Progenitor cell of endocrine pancreas (in vitro differentiated cells): ENCODE measurements at regions not wholly inside any gene's neighbourhood (a gene's known extent, or its start where the extent isn't known, plus 50 kb on each side); places are given as distances from the start of the nearest gene placed in this dataset.

ENCODE experiments used
- DNase-seq: peaks from one replicate; pipeline ENCODE4 v3.0.0; 2021; ENCODE audit warnings: low spot score; ENCODE audit not compliant: unreplicated experiment
- H3K27ac Mint-ChIP-seq: 2 replicates; pipeline ENCODE4 v1.8.0; 2021; ENCODE audit warnings: mild to moderate bottlenecking, moderate library complexity, mixed read lengths
- H3K27me3 Mint-ChIP-seq: 2 replicates; pipeline ENCODE4 v1.8.0; 2021; ENCODE audit warnings: mixed read lengths
- H3K36me3 Mint-ChIP-seq: 2 replicates; pipeline ENCODE4 v1.8.0; 2022; ENCODE audit warnings: mixed read lengths; ENCODE audit not compliant: insufficient read depth
- H3K4me1 Mint-ChIP-seq: 2 replicates; pipeline ENCODE4 v1.8.0; 2021; ENCODE audit warnings: low read depth, mixed read lengths
- H3K4me3 Mint-ChIP-seq: 2 replicates; pipeline ENCODE4 v1.8.0; 2021; ENCODE audit warnings: low read depth, mild to moderate bottlenecking, moderate library complexity, mixed read lengths
- H3K9me3 Mint-ChIP-seq: 2 replicates; pipeline ENCODE4 v1.8.0; 2021; ENCODE audit warnings: low read depth, mixed read lengths
- CTCF ChIP-seq: fragments of 200-600 bp; sonication (generic); IDR thresholded peaks from one replicate; pipeline ENCODE4 v1.5.0; 2021; ENCODE audit warnings: antibody characterized with exemption, mild to moderate bottlenecking; ENCODE audit not compliant: unreplicated experiment

GRCh38 chr7:19491821-19492452, 216.9 kb downstream of the POLR1F start:
- H3K27me3 Mint-ChIP-seq = no peaks in the 10 kb centered on the region
- H3K4me1 Mint-ChIP-seq = no peaks in the 10 kb centered on the region
- no peak overlapping the region for H3K4me3 Mint-ChIP-seq
- H3K9me3 Mint-ChIP-seq = peaks cover 9% of the 10 kb centered on the region
- H3K36me3 Mint-ChIP-seq = no peaks in the 10 kb centered on the region
- no peak for DNase-seq
- no peak overlapping the region for H3K27ac Mint-ChIP-seq
- TF ChIP-seq CTCF = peak; percentile 66

GRCh38 chr7:19491371-19491770, 217.5 kb downstream of the POLR1F start:
- H3K27me3 Mint-ChIP-seq = no peaks in the 10 kb centered on the region
- H3K36me3 Mint-ChIP-seq = no peaks in the 10 kb centered on the region
- no peak for TF ChIP-seq CTCF
- H3K27ac Mint-ChIP-seq = no peak overlapping the region
- H3K4me1 Mint-ChIP-seq = peaks cover under 1% of the 10 kb centered on the region
- H3K4me3 Mint-ChIP-seq = no peak overlapping the region
- H3K9me3 Mint-ChIP-seq = peaks cover 11% of the 10 kb centered on the region
- no peak for DNase-seq

- no peak overlapping the region for H3K27ac Mint-ChIP-seq
- no peaks in the 10 kb centered on the region for H3K27me3 Mint-ChIP-seq
- H3K36me3 Mint-ChIP-seq = no peaks in the 10 kb centered on the region
- no peak for DNase-seq
- no peak overlapping the region for H3K4me3 Mint-ChIP-seq
- TF ChIP-seq CTCF = no peak
- peaks cover 11% of the 10 kb centered on the region for H3K9me3 Mint-ChIP-seq
- peaks cover 10% of the 10 kb centered on the region for H3K4me1 Mint-ChIP-seq
Observed at GRCh38 chr7:19489162-19489820, 219.5 kb downstream of the POLR1F start.

- H3K27ac Mint-ChIP-seq = no peak overlapping the region
- no peaks in the 10 kb centered on the region for H3K27me3 Mint-ChIP-seq
- H3K4me3 Mint-ChIP-seq = no peak overlapping the region
- H3K9me3 Mint-ChIP-seq = peaks cover 7% of the 10 kb centered on the region
- TF ChIP-seq CTCF = no peak
- H3K36me3 Mint-ChIP-seq = no peaks in the 10 kb centered on the region
- DNase-seq = no peak
- peaks cover 10% of the 10 kb centered on the region for H3K4me1 Mint-ChIP-seq
Observed at GRCh38 chr7:19488056-19488455, 220.8 kb downstream of the POLR1F start.

- no peak for TF ChIP-seq CTCF
- DNase-seq = no peak
- Mint-ChIP-seq H3K36me3 (no peaks in the 10 kb centered on the region), H3K27me3 (no peaks in the 10 kb centered on the region), H3K27ac (no peak overlapping the region), H3K9me3 (peaks cover 17% of the 10 kb centered on the region), H3K4me3 (no peak overlapping the region), H3K4me1 (peaks cover 10% of the 10 kb centered on the region)
Observed at GRCh38 chr7:19482628-19483027, 226.2 kb downstream of the POLR1F start.
